Adrenal gland (tissue), 5 donors: ENCODE measurements at regions not wholly inside any gene's neighbourhood (a gene's known extent, or its start where the extent isn't known, plus 50 kb on each side); places are given as distances from the start of the nearest gene placed in this dataset.

Experiments used
- CTCF ChIP-seq, 6 experiments: fragments of 450-650 bp in 4 of 6; fragments of 200-600 bp in 2 of 6; sonication (generic) in 1 of 6; IDR thresholded peaks; 1 replicate in 5 of 6; 2 replicates in 1 of 6; pipeline versions ENCODE4 v1.5.1 to v1.8.0; 2016 to 2021; ENCODE audit warnings: antibody characterized with exemption in 6 of 6, mild to moderate bottlenecking in 2 of 6, moderate library complexity in 1 of 6
- POLR2A ChIP-seq, 2 donors: fragments of 450-650 bp; IDR thresholded peaks; one replicate each; pipeline ENCODE4 v1.6.1; 2017; ENCODE audit warnings: antibody characterized with exemption in 2 of 2, mild to moderate bottlenecking in 2 of 2, moderate library complexity in 1 of 2
- donor health status: DM: no; HTN: no; CAD: no.

GRCh38 chr5:155434267-155434666 is 420.7 kb downstream of the KIF4B start:
- no peak for TF ChIP-seq CTCF (IDR thresholded peaks at IDR 0.05)
- TF ChIP-seq POLR2A (IDR thresholded peaks at IDR 0.05), result no peak
